ENCODE measurements at regions not wholly inside any gene's neighbourhood (a gene's known extent, or its start where the extent isn't known, plus 50 kb on each side); places are given as distances from the start of the nearest gene placed in this dataset.

GRCh38 chr5:169512385-169512784 is 71.2 kb upstream of the SPDL1 start:
- Mint-ChIP-seq H3K36me3 (no peaks in the 10 kb centered on the region), H3K27ac (no peak overlapping the region), H3K27me3 (ENCODE audit: low read depth) (peaks cover 6% of the 10 kb centered on the region), H3K9me3 (peaks cover 3% of the 10 kb centered on the region), H3K4me1 (no peaks in the 10 kb centered on the region), H3K4me3 (no peak overlapping the region)
- DNase-seq (ENCODE audit: low spot score), result no peak
- POLR2A ChIA-PET, result no interaction called here
- TF ChIP-seq RELA (CRISPR knock-in tag; IDR thresholded peaks at IDR 0.05; ENCODE audit: borderline replicate concordance) (no peak), ARID4B (CRISPR knock-in tag; IDR thresholded peaks at IDR 0.05; ENCODE audit: borderline replicate concordance) (no peak), ZNF396 (CRISPR knock-in tag; IDR thresholded peaks at IDR 0.05; ENCODE audit: borderline replicate concordance) (no peak), KAT7 (CRISPR knock-in tag; IDR thresholded peaks at IDR 0.05; ENCODE audit: borderline replicate concordance) (no peak), ZBTB43 (CRISPR knock-in tag; IDR thresholded peaks at IDR 0.05) (no peak), ZNF232 (CRISPR knock-in tag; IDR thresholded peaks at IDR 0.05) (no peak), SMAD4 (CRISPR knock-in tag; IDR thresholded peaks at IDR 0.05) (no peak), AFF4 (CRISPR knock-in tag; IDR thresholded peaks at IDR 0.05; ENCODE audit: borderline replicate concordance) (no peak), IRF1 (CRISPR knock-in tag; IDR thresholded peaks at IDR 0.05) (no peak), NR1H2 (CRISPR knock-in tag; IDR thresholded peaks at IDR 0.05) (no peak), CTCF (IDR thresholded peaks at IDR 0.05) (no peak), EMX1 (CRISPR knock-in tag; IDR thresholded peaks at IDR 0.05) (no peak), ZNF423 (CRISPR knock-in tag; IDR thresholded peaks at IDR 0.05) (no peak), GABPB1 (CRISPR knock-in tag; IDR thresholded peaks at IDR 0.05) (no peak), E2F5 (CRISPR knock-in tag; IDR thresholded peaks at IDR 0.05) (no peak), IRF2 (CRISPR knock-in tag; IDR thresholded peaks at IDR 0.05; ENCODE audit: borderline replicate concordance, low read depth) (no peak), FOXJ3 (CRISPR knock-in tag; IDR thresholded peaks at IDR 0.05; ENCODE audit: borderline replicate concordance) (no peak)
- ATAC-seq, result no peak
- CTCF ChIA-PET, result interaction anchor here (1.1 to 2.0 kb wide), 4 partner anchors 8 to 352 kb away, joined by 3 to 8 read pairs (median 4); no protein-coding TSS in a partner anchor

All from WTC11 (cell line).